Loucy (cell line): ENCODE measurements at regions not wholly inside any gene's neighbourhood (a gene's known extent, or its start where the extent isn't known, plus 50 kb on each side); places are given as distances from the start of the nearest gene placed in this dataset.

ENCODE experiments used
- H2AFZ ChIP-seq: fragments of 200-600 bp; sonication (generic); 2 replicates; pipeline ENCODE4 v1.6.0; 2016; ENCODE audit warnings: antibody characterized with exemption, mild to moderate bottlenecking, low read length, moderate library complexity
- H3F3A ChIP-seq: fragments of 200-600 bp; 2 replicates; pipeline ENCODE4 v1.6.0; 2016; ENCODE audit warnings: antibody characterized with exemption, low read depth, mild to moderate bottlenecking
- H3K27me3 ChIP-seq: fragments of 200-600 bp; sonication (generic); 2 replicates; pipeline ENCODE4 v1.6.1; 2014; ENCODE audit warnings: low read length, mild to moderate bottlenecking; ENCODE audit not compliant: insufficient read depth, poor library complexity, severe bottlenecking
- H3K36me3 ChIP-seq: fragments of 200-600 bp; sonication (generic); 2 replicates; pipeline ENCODE4 v1.6.1; 2016; ENCODE audit warnings: low read length; ENCODE audit not compliant: insufficient read depth
- H3K4me1 ChIP-seq: fragments of 200-600 bp; sonication (generic); 2 replicates; pipeline ENCODE4 v1.5.1; 2014; ENCODE audit warnings: low read length, mild to moderate bottlenecking; ENCODE audit not compliant: insufficient read depth, poor library complexity, severe bottlenecking
- H3K4me2 ChIP-seq: fragments of 200-600 bp; sonication (generic); 2 replicates; pipeline ENCODE4 v1.6.0; 2014; ENCODE audit warnings: antibody characterized with exemption, low read length, low read depth, mild to moderate bottlenecking; ENCODE audit not compliant: poor library complexity, severe bottlenecking
- H3K4me3 ChIP-seq: fragments of 200-600 bp; sonication (generic); 2 replicates; pipeline ENCODE4 v1.5.1; 2014; ENCODE audit warnings: low read length, mild to moderate bottlenecking, mixed read lengths; ENCODE audit not compliant: poor library complexity, severe bottlenecking
- H3K79me2 ChIP-seq: fragments of 200-600 bp; sonication (generic); 2 replicates; pipeline ENCODE4 v1.6.1; 2014; ENCODE audit warnings: low read length; ENCODE audit not compliant: insufficient read depth
- H3K9ac ChIP-seq: fragments of 200-600 bp; sonication (generic); 2 replicates; pipeline ENCODE4 v1.6.0; 2014; ENCODE audit warnings: mild to moderate bottlenecking, low read depth, low read length, moderate library complexity; ENCODE audit not compliant: poor library complexity, severe bottlenecking
- H3K9me2 ChIP-seq: fragments of 200-600 bp; sonication (generic); replicated peaks from 2 replicates; pipeline ENCODE4 v1.6.1; 2016; ENCODE audit warnings: low read depth, low read length, mixed read lengths
- H3K9me3 ChIP-seq: fragments of 200-600 bp; sonication (generic); 2 replicates; pipeline ENCODE4 v1.6.1; 2014; ENCODE audit warnings: mild to moderate bottlenecking, antibody characterized with exemption, low read length, low read depth; ENCODE audit not compliant: insufficient read depth
- H4K20me1 ChIP-seq: fragments of 200-600 bp; sonication (generic); 2 replicates; pipeline ENCODE4 v1.6.0; 2014; ENCODE audit warnings: antibody characterized with exemption, low read length, mild to moderate bottlenecking; ENCODE audit not compliant: insufficient read depth, poor library complexity, severe bottlenecking
- EZH2phosphoT487 ChIP-seq: fragments of 200-600 bp; IDR thresholded peaks from 2 replicates; pipeline ENCODE4 v1.6.1; 2018; ENCODE audit warnings: antibody characterized with exemption, mild to moderate bottlenecking, moderate library complexity, borderline replicate concordance
- TF ChIP-seq, protein P1 (sequence below): fragments of 200-600 bp; sonication (generic); conservative IDR thresholded peaks from 2 replicates; pipeline ENCODE4 v1.5.1; 2014; ENCODE audit warnings: mild to moderate bottlenecking, antibody characterized with exemption, low read length

DNA sequence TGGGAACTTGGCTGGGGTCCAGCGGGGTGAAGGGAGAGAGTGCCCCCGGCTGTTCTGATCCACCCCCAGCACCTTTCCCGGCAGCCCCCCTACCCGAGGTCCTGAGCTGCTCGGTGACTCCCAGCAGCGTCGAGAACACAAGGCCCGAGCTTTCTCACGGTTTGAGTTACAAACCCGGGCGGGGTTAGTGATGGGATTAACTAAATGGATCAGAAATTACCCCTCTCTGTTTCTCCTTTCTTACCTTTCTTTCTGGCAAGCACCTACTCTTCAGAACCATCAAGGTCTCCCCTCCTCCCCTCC is 139.4 kb upstream of the GPC1 start:
- Histone ChIP-seq H3K9me3 (peaks cover 6% of the 10 kb centered on the region; the same call in 1 of the 2 replicates), H2AFZ (no peak overlapping the region), H3K27me3 (no peaks in the 10 kb centered on the region), H3K4me3 (no peak overlapping the region), H3K9ac (no peak overlapping the region), H3F3A (no peaks in the 10 kb centered on the region), H3K9me2 (no peaks in the 10 kb centered on the region), H3K36me3 (no peaks in the 10 kb centered on the region), H3K79me2 (no peaks in the 10 kb centered on the region), H4K20me1 (no peaks in the 10 kb centered on the region), H3K4me1 (no peaks in the 10 kb centered on the region), H3K4me2 (no peak overlapping the region)
- TF ChIP-seq EZH2phosphoT487 = no peak
- TF ChIP-seq, protein P1, sequence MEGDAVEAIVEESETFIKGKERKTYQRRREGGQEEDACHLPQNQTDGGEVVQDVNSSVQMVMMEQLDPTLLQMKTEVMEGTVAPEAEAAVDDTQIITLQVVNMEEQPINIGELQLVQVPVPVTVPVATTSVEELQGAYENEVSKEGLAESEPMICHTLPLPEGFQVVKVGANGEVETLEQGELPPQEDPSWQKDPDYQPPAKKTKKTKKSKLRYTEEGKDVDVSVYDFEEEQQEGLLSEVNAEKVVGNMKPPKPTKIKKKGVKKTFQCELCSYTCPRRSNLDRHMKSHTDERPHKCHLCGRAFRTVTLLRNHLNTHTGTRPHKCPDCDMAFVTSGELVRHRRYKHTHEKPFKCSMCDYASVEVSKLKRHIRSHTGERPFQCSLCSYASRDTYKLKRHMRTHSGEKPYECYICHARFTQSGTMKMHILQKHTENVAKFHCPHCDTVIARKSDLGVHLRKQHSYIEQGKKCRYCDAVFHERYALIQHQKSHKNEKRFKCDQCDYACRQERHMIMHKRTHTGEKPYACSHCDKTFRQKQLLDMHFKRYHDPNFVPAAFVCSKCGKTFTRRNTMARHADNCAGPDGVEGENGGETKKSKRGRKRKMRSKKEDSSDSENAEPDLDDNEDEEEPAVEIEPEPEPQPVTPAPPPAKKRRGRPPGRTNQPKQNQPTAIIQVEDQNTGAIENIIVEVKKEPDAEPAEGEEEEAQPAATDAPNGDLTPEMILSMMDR = no peak

DNA sequence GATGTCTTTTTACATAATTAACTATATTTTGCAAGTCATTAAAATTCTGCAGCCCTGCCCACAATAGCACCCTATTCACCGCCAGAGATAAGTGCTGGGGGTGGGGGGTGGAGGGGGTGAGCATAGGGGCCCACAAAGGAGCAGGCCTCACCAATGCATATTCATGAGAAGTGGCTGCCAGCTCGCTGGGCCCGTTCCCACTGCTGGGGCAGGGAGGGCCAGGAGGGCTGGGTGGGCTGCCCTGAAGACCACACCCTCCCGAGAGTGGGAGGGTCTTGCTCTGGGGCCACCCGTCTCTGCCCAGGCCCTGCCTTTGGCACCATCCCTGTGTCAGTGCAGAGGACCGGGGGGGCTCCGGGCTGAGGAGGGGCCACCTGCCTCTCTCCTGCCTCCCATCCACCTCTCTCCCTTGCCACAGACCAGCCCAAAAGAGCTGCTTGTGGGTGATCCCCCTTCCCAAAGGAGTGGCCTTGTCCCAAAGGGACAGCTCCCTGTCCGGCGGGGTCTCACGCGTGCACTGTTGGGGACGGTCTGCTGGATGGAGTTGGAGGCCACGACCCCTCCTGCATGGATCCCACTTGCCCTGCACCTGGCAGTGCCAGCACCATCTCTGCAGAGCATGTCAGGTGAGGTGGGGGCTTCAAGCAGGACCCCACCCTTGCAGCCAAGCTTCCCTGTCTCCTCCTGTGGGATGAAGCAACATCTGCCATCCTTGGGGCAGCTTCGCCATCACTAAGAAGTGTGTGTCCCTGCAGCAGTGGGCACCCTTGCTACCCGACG is 138.8 kb upstream of the GPC1 start:
- H2AFZ ChIP-seq = no peak overlapping the region
- no peaks in the 10 kb centered on the region for H3K36me3 ChIP-seq
- H3K9ac ChIP-seq = no peak overlapping the region
- peaks cover 6% of the 10 kb centered on the region; the same call in 1 of the 2 replicates for H3K9me3 ChIP-seq
- TF ChIP-seq EZH2phosphoT487 = no peak
- TF ChIP-seq, protein P1 = no peak
- no peaks in the 10 kb centered on the region for H3K4me1 ChIP-seq
- H4K20me1 ChIP-seq = no peaks in the 10 kb centered on the region
- no peak overlapping the region for H3K4me2 ChIP-seq
- no peaks in the 10 kb centered on the region for H3K79me2 ChIP-seq
- H3K27me3 ChIP-seq = no peaks in the 10 kb centered on the region
- no peaks in the 10 kb centered on the region for H3F3A ChIP-seq
- H3K4me3 ChIP-seq = no peak overlapping the region
- H3K9me2 ChIP-seq = no peaks in the 10 kb centered on the region

GRCh38 chr2:240297256-240298116 is 138.0 kb upstream of the GPC1 start:
- no peaks in the 10 kb centered on the region for H3K4me1 ChIP-seq
- TF ChIP-seq, protein P1 = no peak
- no peak for TF ChIP-seq EZH2phosphoT487
- no peaks in the 10 kb centered on the region for H3F3A ChIP-seq
- H3K9me3 ChIP-seq = peaks cover 2% of the 10 kb centered on the region; the same call in 1 of the 2 replicates
- no peaks in the 10 kb centered on the region for H3K79me2 ChIP-seq
- no peaks in the 10 kb centered on the region for H3K36me3 ChIP-seq
- no peak overlapping the region for H3K9ac ChIP-seq
- no peaks in the 10 kb centered on the region for H4K20me1 ChIP-seq
- H3K9me2 ChIP-seq = no peaks in the 10 kb centered on the region
- no peak overlapping the region for H2AFZ ChIP-seq
- no peak overlapping the region for H3K4me2 ChIP-seq
- no peaks in the 10 kb centered on the region for H3K27me3 ChIP-seq
- no peak overlapping the region for H3K4me3 ChIP-seq
